Mammary epithelial cell (primary cell): ENCODE measurements at regions not wholly inside any gene's neighbourhood (a gene's known extent, or its start where the extent isn't known, plus 50 kb on each side); places are given as distances from the start of the nearest gene placed in this dataset.

Experiments
- EZH2 ChIP-seq: IDR thresholded peaks from 2 replicates; pipeline ENCODE4 v1.6.1; 2012; ENCODE audit warnings: low read length, inconsistent platforms, borderline replicate concordance
- TF ChIP-seq, protein P1 (sequence below), 2 donors: IDR thresholded peaks in 1 of 2; conservative IDR thresholded peaks in 1 of 2; 2 replicates each; pipeline ENCODE4 v1.5.1; 2011 to 2012; ENCODE audit warnings: inconsistent platforms in 2 of 2, low read length in 2 of 2, mild to moderate bottlenecking in 2 of 2, control low read depth in 1 of 2, low read depth in 1 of 2; ENCODE audit not compliant: insufficient read depth in 1 of 2; ENCODE audit errors: extremely low read depth in 1 of 2

DNA sequence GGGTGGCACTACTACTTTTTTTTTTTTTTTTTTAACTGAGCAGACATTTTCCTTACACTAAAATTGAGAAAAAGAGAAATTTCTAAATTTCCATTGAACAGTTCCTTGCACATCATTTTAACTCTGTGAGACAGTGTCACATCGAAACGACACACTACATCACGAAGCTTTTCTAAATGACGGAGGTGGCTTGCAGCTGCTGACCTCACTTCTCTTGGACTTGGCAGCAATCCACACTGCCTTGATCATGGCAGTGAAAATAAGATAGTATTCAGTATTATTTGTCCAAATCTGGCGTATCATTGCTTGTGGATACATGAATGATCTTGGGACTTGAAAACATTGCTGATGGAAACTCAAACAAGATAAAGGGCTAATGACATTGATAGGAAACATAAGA, 80.3 kb upstream of the CYYR1 start:
- TF ChIP-seq, protein P1, sequence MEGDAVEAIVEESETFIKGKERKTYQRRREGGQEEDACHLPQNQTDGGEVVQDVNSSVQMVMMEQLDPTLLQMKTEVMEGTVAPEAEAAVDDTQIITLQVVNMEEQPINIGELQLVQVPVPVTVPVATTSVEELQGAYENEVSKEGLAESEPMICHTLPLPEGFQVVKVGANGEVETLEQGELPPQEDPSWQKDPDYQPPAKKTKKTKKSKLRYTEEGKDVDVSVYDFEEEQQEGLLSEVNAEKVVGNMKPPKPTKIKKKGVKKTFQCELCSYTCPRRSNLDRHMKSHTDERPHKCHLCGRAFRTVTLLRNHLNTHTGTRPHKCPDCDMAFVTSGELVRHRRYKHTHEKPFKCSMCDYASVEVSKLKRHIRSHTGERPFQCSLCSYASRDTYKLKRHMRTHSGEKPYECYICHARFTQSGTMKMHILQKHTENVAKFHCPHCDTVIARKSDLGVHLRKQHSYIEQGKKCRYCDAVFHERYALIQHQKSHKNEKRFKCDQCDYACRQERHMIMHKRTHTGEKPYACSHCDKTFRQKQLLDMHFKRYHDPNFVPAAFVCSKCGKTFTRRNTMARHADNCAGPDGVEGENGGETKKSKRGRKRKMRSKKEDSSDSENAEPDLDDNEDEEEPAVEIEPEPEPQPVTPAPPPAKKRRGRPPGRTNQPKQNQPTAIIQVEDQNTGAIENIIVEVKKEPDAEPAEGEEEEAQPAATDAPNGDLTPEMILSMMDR (conservative IDR thresholded peaks at IDR 0.05 in 1 of 2, IDR thresholded peaks at IDR 0.05 in 1 of 2; ENCODE audit: extremely low read depth in 1 of 2, insufficient read depth in 1 of 2, low read depth in 1 of 2, low read length in 2 of 2): no peak
- no peak for TF ChIP-seq EZH2
